ENCODE measurements at regions not wholly inside any gene's neighbourhood (a gene's known extent, or its start where the extent isn't known, plus 50 kb on each side); places are given as distances from the start of the nearest gene placed in this dataset.

DNA sequence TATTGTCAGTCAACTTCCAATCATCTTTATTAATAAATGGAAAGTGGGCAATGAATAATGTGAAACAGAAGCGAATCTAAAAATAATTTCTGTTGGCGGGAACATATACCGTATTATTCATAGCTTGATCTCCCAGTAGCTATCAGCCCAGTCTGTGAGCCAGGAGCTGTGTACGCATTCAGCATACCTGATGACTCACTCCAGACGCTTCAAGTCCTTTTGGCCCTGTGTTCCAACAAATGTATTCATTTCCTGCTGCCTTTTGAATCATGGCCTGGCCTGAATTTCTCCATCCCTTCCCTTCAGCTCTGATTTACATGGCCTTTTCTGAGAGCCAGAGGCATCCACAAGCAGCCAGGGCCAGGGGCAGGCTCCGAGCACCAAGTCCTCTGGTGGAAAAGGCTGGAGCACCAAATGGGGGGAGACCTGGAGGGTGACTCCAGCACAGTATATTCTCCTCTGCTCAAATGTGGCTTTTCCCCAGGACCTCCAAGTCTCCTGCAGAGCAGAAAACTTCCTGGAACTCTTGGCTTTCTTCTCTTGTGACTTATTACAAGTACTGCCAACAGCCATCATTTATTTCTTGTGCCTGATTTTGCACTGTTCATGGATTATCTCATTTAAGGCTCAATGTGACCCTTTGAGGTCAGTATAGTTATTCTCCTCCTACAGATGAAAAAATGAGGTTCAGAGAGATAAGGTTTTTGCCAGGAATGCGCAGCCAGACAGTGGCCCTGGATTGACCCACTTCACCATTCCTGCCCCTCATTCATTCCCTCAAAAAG is 108.7 kb downstream of the EN1 start:
- Histone ChIP-seq H3K27ac (no peak overlapping the region), H3K27me3 (peaks cover 0 to 15% (median 0%) of the 10 kb centered on the region in 9 donors), H3K36me3 (no peaks in the 10 kb centered on the region), H3K4me3 (no peak overlapping the region), H3K9me3 (no peaks in the 10 kb centered on the region), H3K4me1 (no peaks in the 10 kb centered on the region)
- ATAC-seq: peak in 3 of 4 donors; percentile 71 to 88 (median 80)
- intact Hi-C loops (cut with DNase I): no loop called here
- DNase-seq: peak in 1 of 5 donors; percentile 31
- 48 to 56% (median 50%) methylated on average over 7 of the region's 7 CpGs for WGBS, 4 donors
- TF ChIP-seq POLR2A (IDR thresholded peaks at IDR 0.05): no peak
- no peak for TF ChIP-seq CTCF (IDR thresholded peaks at IDR 0.05)

DNA sequence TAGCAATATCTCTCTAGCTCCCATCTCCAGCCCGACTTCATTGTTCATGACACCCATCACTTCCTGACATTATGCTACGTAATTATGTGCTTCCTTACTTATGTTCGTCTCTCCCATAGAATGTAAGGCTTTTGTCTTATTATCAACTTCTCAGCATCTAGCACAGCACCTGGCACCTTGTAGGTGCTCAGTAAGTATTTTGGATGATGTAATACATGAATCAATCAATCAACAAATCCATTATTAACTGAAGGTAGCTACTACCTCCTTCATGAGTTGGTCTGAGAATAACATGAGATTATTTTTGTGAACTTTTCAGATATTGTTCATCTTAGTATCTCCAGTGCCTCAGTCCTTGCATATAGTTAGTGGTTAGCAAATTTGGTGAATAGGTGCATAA is 109.3 kb downstream of the EN1 start:
- peaks cover 0 to 15% (median 0%) of the 10 kb centered on the region in 9 donors for H3K27me3 ChIP-seq
- TF ChIP-seq CTCF (IDR thresholded peaks at IDR 0.05) (no peak), POLR2A (IDR thresholded peaks at IDR 0.05) (no peak)
- no peak overlapping the region for H3K4me3 ChIP-seq
- no peaks in the 10 kb centered on the region for H3K4me1 ChIP-seq
- intact Hi-C loops (cut with DNase I): no loop called here
- H3K27ac ChIP-seq: no peak overlapping the region
- H3K9me3 ChIP-seq: no peaks in the 10 kb centered on the region
- 61 to 77% (median 75%) methylated on average over 3 of the region's 3 CpGs for WGBS, 4 donors
- ATAC-seq (no peak), DNase-seq (no peak)
- no peaks in the 10 kb centered on the region for H3K36me3 ChIP-seq

- Histone ChIP-seq H3K4me3 (no peak overlapping the region), H3K4me1 (no peaks in the 10 kb centered on the region), H3K27me3 (peaks cover 0 to 15% (median 0%) of the 10 kb centered on the region in 9 donors), H3K27ac (no peak overlapping the region), H3K9me3 (no peaks in the 10 kb centered on the region), H3K36me3 (no peaks in the 10 kb centered on the region)
- ATAC-seq (no peak), DNase-seq (no peak)
- intact Hi-C loops (cut with DNase I): no loop called here
- TF ChIP-seq CTCF (IDR thresholded peaks at IDR 0.05) (no peak), POLR2A (IDR thresholded peaks at IDR 0.05) (no peak)
- 69 to 84% (median 76%) methylated on average over 5 of the region's 5 CpGs for WGBS, 4 donors
Observed at GRCh38 chr2:118737684-118738083, 109.8 kb downstream of the EN1 start.

GRCh38 chr2:118732432-118732831 is 115.0 kb downstream of the EN1 start:
- no peaks in the 10 kb centered on the region for H3K36me3 ChIP-seq
- no peak for TF ChIP-seq POLR2A (IDR thresholded peaks at IDR 0.05)
- TF ChIP-seq CTCF (IDR thresholded peaks at IDR 0.05): no peak
- no peaks in the 10 kb centered on the region for H3K4me1 ChIP-seq
- no peak for ATAC-seq
- H3K27me3 ChIP-seq: no peaks in the 10 kb centered on the region
- intact Hi-C loops (cut with DNase I): no loop called here
- no peak overlapping the region for H3K27ac ChIP-seq
- 72 to 87% (median 83%) methylated on average over 3 of the region's 3 CpGs for WGBS, 4 donors
- H3K9me3 ChIP-seq: peaks cover 0 to 14% (median 3%) of the 10 kb centered on the region in 12 donors
- no peak for DNase-seq
- H3K4me3 ChIP-seq: no peak overlapping the region
